HTR-8/SVneo (cell line): ENCODE measurements at regions not wholly inside any gene's neighbourhood (a gene's known extent, or its start where the extent isn't known, plus 50 kb on each side); places are given as distances from the start of the nearest gene placed in this dataset.

Source experiments
- DNase-seq: peaks from one replicate; pipeline ENCODE4 v3.0.0; 2011; ENCODE audit warnings: low spot score, mixed read lengths; ENCODE audit not compliant: insufficient read length
- FAIRE-seq: peaks from 2 replicates; lab custom pipeline; 2011; peaks lifted over from hg19 to GRCh38; lab: Jason Lieb, UNC

DNA sequence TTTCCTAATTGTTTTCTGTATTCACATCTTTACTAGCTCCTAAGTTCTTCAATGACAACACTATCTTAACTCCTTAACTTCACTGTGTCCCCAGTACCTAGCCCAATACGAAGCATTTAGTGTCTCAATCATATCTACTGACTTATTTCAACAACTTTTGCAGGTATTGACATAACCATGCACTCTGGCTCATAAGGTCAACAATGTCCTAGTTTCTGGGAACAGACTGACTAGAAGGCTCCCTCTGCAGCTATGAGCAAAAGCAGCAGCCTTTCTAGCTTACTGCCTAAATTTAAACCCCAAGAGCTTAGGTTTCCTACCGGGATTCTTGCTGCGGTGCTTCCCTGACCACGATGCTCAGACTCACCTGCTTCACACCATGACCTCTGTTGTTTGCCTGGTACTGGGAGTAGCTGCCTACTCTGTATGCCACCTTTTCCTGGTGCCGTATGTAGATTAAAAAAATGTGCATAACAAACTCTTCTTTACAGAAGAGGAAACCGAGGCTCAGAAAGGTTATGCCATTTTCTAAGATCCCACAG, 767.7 kb downstream of the TUSC7 start:
- DNase-seq (no peak), FAIRE-seq (no peak)

DNA sequence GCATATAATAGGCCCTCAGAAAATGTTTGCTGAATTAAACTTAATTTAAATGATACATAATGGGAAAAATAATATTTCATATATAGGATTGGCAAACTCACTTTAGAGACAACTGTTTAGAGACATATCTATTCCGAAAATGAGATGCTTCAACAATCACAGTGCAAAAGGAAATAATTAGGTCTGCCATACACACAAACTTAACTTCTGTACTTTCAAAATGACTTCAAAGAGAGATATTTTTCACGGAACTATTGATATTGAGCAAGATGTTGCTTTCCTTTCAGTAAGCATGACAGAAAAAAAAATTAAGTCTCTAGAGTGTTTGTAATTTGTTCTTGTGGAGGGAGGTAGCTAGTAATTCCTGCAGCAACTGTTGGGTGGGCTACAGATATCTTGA, 769.5 kb downstream of the TUSC7 start:
- FAIRE-seq (no peak), DNase-seq (no peak)

DNA sequence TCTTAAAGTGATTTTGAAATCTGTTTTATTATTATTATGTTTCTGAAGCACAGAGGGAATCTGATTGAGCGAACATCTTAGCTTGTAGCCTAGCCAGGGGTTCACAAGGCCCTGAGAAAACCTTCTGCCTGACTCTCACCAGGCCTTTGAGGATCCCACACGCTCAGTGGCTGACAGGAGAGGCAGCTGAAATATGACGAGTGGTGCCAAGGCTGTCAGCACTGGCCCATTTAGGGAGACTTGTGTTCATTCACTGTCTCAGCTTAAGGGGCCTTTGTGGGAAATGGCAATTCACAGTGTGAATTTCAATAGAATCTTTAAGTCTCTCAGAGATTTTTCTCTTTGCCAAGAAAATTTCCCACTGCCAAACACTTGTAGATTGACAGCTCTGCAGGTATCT, 770.9 kb downstream of the TUSC7 start:
- no peak for DNase-seq
- FAIRE-seq = no peak

DNA sequence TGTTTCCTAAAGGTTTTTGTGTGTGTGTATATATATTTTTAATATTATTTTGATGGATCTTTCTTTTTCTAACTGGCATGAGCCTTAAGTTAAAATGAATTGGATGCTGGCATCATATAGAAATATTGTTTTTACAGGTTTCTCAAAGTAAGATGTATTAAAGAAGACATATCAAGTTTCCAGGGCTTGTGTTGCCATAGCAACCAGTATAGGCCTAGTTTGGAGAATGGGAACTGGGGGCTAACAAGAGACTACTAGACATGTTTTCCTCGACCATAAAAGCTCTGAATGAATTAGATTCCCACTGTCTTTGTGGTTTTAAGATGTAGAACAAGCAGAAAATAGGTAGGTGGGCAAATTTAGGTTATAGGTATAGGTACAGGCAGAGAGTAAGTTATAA, 771.4 kb downstream of the TUSC7 start:
- DNase-seq (no peak), FAIRE-seq (no peak)

DNA sequence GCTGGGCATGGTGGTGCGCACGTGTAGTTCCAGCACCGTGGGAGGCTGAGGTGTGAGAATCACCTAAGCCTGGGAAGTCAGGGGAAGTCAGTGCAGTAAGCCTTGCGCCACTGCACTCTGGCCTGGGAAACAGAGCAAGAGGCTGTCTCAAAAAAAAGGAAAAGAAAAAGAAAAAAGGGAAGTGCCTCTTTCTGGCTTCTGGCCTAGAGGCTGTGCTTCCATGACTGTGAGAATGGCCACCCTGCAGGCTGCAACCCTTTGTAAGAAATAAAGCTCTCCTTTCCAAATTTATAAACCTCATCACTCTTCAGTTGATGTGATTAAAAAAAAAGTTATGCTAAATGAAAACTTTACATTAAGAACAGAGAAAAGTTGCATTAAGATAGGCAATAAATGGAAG, 774.3 kb downstream of the TUSC7 start:
- no peak for DNase-seq

DNA sequence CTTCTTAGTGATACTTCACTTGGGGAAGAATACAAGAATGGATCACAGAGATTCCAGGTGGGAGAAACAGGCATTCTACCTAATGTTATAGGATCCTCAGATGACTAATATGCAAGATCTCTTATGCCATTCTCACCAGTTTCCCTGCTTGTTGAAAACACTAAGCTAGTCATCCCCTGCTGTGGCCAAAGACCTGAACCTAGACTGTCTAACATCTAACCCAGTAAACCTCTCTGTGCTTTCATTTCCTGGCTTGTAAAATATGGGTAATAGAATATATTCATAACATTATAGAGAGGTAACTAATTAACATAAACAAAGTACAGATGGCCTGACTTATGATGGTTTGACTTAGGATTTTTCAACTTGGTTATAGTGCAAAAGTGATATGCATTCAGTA, 776.3 kb downstream of the TUSC7 start:
- FAIRE-seq (no peak), DNase-seq (no peak)

More for the DNA sequence above, 774.3 kb downstream of the TUSC7 start:
- FAIRE-seq = no peak

DNA sequence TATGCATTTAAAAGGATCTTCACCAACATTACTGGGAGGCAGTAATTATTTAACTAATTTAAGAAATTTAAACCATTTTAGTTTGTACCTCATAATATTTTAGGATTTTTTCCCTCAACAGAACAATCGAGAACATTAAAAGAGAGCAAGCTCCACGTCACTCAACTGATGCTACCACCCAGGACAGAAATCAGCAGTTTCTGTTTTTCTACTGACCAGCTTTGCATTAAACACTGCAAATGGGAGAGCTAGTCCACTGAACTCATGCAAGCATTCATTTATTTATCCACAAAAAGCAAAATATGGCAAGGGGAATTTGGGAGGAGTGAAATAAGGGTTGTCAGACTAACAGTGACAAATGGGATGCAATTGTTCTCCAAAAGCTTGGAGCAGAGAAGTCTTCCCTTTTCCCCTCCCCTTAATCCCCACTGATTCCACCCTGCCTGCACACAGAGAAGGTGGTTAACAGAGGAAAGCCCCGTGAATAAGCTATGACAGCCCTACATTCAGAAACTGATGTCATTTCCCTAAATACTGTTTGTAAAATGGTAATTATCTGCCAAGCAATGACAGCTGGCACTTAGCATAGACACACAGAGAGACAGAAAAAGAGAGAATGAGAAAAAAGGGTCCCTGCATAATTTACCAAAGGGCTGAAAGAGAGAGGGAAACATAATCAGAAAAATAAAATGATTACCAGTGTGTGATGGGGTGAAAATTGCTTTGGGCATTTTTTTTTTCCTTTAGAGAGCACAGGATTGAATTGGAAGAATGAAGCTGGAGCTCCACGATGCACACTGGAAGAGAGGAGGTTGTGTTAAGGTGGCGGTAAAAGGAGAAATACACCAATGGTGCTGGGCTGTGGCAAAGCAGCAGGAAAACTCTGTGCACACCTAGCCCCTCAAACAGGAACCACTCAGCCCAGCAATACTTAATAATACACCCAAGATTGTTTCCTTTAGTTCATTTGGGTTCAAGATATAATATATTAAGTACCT, 777.4 kb downstream of the TUSC7 start:
- no peak for FAIRE-seq
- DNase-seq = no peak

DNA sequence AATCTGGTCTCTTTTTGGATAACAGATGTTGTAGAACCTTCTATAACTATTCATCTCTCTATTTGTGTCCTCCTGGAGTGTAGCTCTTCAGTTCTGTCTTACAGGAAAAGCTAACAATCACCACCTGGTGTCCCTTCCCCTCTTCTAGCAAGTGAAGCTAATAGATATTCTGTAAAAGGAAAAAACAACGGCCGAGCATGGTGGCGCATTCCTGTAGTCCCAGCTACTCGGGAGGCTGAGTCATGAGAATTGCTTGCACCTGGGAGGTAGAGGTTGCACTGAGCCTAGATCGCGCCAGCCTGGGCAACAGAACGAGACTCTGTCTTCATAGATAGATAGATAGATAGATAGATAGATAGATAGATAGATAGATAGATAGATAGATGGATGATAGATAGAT, 779.4 kb downstream of the TUSC7 start:
- DNase-seq = no peak
- FAIRE-seq = no peak

DNA sequence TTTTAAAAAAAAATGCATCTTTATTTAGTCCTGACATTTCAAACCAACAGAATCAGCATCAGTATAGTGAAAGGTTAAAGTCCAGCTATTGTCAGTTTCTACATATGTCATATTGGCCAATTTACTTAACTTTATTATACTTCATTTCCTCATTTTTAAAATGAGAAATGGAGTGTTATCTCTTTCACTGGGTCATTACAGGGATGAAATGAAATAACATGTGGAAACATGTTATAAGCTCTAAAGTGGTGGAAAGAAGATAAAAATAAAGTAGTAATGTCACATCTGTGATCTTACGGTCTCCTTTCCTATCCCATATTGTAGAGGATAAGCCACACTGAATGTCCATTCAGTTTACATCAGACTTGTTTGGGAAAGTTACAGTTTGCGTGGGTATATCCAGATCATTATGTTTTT, 780.1 kb downstream of the TUSC7 start:
- no peak for DNase-seq
- FAIRE-seq = no peak

DNA sequence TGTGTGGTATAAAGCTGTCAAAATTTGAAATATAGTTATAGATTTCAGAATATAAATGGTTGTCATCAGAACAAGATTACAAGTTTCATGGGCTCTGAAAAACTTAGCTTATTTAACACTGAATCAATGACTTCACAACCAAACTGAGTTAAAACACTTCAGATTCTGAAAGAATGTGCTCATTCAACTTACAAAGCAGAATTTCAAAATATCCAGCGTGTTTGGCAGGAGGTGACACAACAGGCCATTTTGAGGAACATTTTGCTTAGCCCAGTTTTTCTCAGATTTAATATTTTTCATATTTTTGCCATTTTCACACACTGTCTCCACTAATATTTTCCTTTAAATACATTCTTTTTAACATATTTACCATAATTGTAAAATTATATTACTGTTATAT, 781.1 kb downstream of the TUSC7 start:
- FAIRE-seq = no peak
- DNase-seq = no peak

DNA sequence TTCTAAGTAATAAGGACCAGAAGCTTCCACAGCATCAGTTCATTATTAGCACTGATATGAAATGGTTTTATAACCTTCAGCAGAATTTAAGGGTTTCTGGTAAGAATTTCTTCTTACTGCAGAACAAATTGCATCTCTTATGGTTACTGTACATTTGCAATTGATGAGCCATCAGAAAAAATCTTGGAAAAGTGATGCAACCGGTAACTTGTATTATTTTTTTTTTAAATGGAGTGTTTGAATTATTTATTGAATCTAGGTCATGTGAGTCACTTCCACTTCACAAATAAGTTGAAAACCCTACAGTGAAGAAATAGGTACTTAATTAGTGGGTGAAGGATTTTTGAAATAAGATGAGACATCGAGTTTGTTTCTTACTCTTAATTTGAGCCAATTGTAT, 786.0 kb downstream of the TUSC7 start:
- DNase-seq (no peak), FAIRE-seq (no peak)

DNA sequence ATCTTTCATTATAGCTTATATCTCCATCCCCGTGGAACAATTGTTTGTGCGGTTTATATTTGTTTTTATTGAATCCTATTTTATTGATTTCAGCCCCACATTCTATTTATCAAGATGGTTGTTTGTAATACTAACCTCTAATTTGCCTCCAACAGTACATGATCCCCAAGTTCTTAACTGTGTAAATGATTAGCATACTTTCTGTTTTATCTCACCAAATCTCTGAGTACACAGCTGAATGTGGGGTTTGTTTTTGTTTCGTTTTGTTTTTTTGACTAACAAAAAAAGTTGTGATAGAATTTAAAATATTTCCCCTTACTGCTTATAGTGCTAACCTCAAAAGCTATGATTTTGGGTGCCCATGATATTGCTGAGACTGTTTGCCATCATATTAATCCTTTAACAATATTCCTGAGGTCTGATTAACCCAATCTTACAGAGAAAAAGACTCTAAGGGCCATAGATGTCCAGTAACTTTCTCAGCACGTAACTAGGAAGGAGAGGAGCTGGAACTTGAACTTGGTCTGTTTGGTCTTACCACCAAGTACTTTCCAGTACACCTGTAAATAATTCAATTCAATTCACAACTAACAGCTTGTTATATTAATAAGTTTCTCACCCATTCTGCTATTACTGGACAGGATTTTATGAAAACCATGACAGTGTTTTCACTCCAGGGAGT, 789.8 kb downstream of the TUSC7 start:
- FAIRE-seq (no peak), DNase-seq (no peak)

DNA sequence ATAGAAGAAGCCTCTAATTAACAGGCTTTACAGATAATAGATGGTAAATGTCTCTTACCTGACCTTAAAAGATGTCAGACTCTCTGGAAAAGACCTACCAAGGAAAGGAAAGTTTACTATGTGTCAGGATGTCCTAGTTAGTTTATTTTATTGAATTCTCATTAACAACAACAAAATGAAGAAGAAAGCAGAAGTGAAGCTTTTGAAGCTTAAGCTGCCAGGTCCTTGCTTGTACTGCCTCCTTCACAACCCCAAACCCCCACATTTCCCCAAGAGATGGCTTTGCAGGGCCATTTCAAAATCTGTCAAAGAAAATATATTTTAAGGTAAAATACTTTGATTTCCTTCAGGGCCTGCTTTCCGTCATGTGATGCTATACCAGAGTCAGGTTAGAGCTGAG, 798.4 kb downstream of the TUSC7 start:
- DNase-seq (no peak), FAIRE-seq (no peak)

DNA sequence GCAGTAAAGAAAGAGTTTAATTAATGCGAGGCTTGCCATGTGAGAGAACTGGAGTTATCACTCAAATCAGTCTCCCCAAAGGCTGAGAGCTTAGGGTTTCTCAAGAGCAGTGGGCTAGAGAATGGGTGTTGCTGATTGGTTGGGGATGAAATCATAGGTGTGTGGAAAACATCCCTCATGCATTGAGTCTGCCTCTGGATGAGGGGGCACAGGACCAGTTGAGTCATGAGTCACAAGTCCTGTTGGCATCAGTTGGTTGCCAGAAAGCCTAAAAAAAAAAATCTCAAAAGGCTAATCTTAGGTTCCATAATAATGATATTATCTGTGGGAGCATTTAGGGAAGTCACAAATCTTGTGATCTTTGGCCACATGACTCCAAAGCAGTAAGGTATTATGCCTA, 800.3 kb downstream of the TUSC7 start:
- DNase-seq = no peak
- no peak for FAIRE-seq

DNA sequence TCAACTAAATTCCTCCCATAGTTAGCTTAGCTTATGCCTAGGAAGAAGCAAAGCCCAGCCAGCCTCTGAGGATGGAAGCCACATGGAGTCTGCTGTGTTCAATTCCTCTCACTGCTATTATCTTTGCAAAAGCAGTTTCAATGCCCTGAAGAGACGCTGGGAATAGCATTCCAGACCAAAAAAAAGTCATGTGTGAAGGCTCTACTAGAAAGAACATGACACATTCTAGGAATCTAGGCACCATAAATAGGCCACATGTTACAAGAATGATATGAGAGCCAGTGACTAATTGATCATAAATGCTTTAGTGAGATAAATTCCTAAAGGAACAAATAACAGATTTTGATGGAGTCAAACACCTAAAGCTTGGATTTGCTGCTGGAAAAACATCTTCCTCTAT, 800.8 kb downstream of the TUSC7 start:
- FAIRE-seq (no peak), DNase-seq (no peak)

DNA sequence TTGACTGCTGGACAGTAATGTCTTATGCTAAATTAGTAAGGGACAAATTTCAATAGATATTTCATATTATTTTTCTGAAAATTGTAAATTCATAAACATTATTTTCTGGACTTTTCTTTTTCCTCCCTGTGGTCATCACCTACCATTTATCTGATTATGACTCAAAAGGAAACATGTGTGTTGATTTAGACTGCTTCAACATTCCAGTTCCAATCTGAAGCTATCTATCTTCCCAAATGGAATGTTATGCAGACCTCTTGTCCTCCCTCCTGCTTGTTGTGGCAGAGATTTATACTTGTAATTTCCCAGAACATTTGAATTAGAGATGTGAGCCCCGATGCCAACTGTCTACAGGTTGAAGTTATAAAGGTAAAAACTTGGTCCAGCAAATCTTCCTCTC, 803.4 kb downstream of the TUSC7 start:
- FAIRE-seq (no peak), DNase-seq (no peak)

DNA sequence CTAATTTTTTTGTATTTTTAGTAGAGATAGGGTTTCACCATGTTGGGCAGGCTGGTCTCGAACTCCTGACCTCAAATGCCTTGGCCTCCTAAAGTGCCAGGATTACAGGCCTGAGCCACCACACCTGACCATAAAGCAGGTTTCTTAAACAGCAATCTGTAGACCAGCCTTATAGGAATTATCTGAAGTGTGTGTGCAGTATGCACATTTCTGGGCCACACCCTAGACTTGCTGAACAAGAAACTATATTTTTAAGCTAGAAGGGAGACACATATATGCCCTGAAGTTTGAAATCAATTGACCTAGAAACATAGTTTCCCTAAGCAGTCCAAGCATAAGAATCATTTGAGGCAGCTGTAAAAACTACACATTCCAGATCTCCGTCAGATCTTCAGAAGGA, 805.7 kb downstream of the TUSC7 start:
- DNase-seq (no peak), FAIRE-seq (no peak)

DNA sequence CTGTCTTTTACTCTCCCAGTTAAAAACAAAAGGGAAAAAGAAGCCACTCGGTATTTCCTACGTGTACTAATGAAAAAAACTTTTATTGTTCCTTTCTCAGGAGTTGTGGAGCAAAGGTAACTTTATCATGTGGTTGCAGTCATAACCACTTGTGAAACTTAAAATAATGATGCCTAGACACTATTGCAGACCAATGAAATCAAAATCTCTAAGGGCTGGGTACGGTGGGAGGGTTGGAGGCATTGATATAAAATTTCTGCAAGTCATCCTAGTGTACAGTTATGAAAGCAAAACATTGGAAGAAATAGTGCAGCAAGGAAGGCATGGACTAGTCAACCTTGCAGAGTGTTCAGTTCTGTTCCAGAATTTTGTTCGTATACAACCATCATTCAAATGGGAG, 808.8 kb downstream of the TUSC7 start:
- DNase-seq = no peak
- FAIRE-seq = no peak

DNA sequence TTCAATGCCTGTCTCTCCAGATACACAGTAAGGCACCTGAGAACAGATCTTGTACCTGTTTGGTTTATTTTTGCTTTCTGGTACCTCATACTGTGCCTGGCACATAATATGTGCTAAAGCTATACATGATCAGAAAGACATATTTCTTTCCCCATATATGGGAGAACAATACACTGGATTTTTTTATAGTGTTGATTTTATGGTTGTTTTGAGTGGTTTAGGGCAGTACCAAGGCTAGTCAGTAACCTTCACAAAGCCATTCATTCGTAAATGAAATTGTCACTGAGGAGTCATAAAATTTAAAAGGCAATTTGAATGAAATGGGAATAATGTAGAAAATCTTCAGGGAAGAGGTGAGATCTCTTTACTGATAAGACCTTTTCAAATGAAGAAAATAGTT, 810.2 kb downstream of the TUSC7 start:
- FAIRE-seq = no peak
- no peak for DNase-seq

DNA sequence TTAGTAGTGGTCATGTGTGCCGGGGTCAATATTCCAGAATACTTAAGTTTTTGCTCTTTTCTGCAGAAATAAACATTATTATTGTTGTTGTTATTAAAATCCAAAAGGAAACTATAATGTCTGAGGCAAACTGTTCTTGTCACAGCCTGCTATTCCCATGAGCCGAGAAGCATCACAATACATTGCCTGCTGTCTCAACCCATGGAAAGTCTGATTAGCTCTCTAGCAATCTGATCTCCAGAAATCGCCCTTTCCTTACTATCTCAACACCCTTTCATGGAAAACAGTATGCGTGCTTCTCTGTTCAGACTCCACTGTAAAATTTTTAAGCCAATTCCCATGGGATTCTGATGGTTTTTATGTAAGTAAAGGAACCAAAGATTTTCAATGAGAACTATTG, 811.0 kb downstream of the TUSC7 start:
- FAIRE-seq (no peak), DNase-seq (no peak)

DNA sequence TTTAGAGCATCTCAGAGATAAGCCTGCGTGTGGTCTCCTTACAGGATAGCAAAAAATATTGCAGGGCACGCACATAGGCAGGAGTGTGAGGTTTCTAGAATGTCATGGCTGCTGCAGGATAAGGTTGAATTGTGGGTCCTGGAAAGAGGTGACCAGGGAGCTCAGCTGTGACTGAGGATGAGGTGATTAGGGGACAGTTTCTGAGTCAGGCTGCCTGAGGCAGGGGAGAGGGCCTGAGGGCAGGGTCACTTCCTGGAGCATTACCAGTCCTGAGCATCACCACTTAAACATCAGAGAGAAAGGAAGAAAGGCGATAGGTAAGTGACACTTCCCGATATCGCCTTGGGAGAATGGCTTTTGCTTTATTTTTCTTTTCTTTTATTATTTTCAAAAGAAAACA, 813.8 kb downstream of the TUSC7 start:
- DNase-seq (no peak), FAIRE-seq (no peak)
